ENCODE measurements at regions not wholly inside any gene's neighbourhood (a gene's known extent, or its start where the extent isn't known, plus 50 kb on each side); places are given as distances from the start of the nearest gene placed in this dataset.

DNA sequence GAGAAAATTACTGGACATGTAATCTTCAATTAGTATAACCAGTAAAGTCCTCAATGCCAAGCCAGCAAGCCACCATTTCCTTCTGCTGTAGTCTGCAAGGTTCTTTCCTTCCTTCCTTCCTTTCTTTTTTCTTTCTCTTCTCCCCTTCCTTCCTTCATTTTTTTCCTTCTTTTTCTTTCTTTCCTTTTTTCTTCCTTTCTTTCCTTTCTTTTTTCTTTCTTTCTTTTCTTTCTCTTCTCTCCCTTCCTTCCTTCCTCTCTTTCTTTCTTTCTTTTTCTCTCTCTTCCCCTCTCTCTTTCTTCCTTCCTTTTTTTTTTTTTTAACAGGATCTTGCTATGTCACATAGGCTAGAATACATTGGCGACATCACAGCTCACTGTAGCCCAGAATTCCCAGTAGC, 369.8 kb downstream of the SEMA3D start:
- no peak for TF ChIP-seq EZH2 (IDR thresholded peaks at IDR 0.05; ENCODE audit: borderline replicate concordance, low read length)
- TF ChIP-seq, protein P1, sequence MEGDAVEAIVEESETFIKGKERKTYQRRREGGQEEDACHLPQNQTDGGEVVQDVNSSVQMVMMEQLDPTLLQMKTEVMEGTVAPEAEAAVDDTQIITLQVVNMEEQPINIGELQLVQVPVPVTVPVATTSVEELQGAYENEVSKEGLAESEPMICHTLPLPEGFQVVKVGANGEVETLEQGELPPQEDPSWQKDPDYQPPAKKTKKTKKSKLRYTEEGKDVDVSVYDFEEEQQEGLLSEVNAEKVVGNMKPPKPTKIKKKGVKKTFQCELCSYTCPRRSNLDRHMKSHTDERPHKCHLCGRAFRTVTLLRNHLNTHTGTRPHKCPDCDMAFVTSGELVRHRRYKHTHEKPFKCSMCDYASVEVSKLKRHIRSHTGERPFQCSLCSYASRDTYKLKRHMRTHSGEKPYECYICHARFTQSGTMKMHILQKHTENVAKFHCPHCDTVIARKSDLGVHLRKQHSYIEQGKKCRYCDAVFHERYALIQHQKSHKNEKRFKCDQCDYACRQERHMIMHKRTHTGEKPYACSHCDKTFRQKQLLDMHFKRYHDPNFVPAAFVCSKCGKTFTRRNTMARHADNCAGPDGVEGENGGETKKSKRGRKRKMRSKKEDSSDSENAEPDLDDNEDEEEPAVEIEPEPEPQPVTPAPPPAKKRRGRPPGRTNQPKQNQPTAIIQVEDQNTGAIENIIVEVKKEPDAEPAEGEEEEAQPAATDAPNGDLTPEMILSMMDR (conservative IDR thresholded peaks at IDR 0.05 in 1 of 2, IDR thresholded peaks at IDR 0.05 in 1 of 2; ENCODE audit: extremely low read depth in 1 of 2, insufficient read depth in 1 of 2, low read depth in 1 of 2, low read length in 2 of 2), result no peak
